T-helper 1 cell (primary cell): ENCODE measurements at regions not wholly inside any gene's neighbourhood (a gene's known extent, or its start where the extent isn't known, plus 50 kb on each side); places are given as distances from the start of the nearest gene placed in this dataset.
"Not testable (repeated sequence)": the region's sequence is repeated elsewhere in the genome, so short reads cannot be mapped to it uniquely, and the experiment has no call there.

Experiments
- DNase-seq, 5 donors: peaks; one replicate each; pipeline ENCODE4 v3.0.0-alpha.2; 2012 to 2020

- no peak for DNase-seq
These were observed 93.5 kb downstream of the NAB1 start for GRCh38 chr2:190742431-190742830.

GRCh38 chr2:190744041-190744440 lies 95.2 kb downstream of the NAB1 start:
- DNase-seq, result no peak

GRCh38 chr2:190746971-190747761 lies 98.3 kb downstream of the NAB1 start:
- DNase-seq, result no peak

GRCh38 chr2:190748966-190749365 lies 100.1 kb downstream of the NAB1 start:
- DNase-seq, result no peak

- DNase-seq, result no peak
These were observed 107.0 kb downstream of the NAB1 start for GRCh38 chr2:190755772-190756415.

GRCh38 chr2:190759749-190760213 lies 110.9 kb downstream of the NAB1 start:
- no peak for DNase-seq

GRCh38 chr2:190760353-190761150 lies 111.7 kb downstream of the NAB1 start:
- DNase-seq, result not testable (repeated sequence)

GRCh38 chr2:190761216-190761615 lies 112.3 kb downstream of the NAB1 start:
- DNase-seq, result not testable (repeated sequence)

GRCh38 chr2:190762566-190762965 lies 113.7 kb downstream of the NAB1 start:
- DNase-seq, result no peak

- DNase-seq, result no peak
These were observed 114.2 kb downstream of the NAB1 start for GRCh38 chr2:190763100-190763499.

GRCh38 chr2:190763901-190764514 lies 115.1 kb downstream of the NAB1 start:
- DNase-seq, result peak in 1 of 5 donors; percentile 9

GRCh38 chr2:190765386-190766173 lies 115.0 kb upstream of the GLS start:
- DNase-seq, result no peak

GRCh38 chr2:190766174-190766572 lies 114.4 kb upstream of the GLS start:
- DNase-seq, result no peak

- no peak for DNase-seq
These were observed 114.0 kb upstream of the GLS start for GRCh38 chr2:190766595-190766994.

GRCh38 chr2:190767821-190768220 lies 112.8 kb upstream of the GLS start:
- DNase-seq, result no peak

GRCh38 chr2:190769258-190769657 lies 111.4 kb upstream of the GLS start:
- DNase-seq, result no peak

- no peak for DNase-seq
These were observed 108.9 kb upstream of the GLS start for GRCh38 chr2:190771726-190772125.

GRCh38 chr2:190780594-190780993 lies 100.0 kb upstream of the GLS start:
- DNase-seq, result no peak

- peak in 4 of 5 donors; percentile 26 to 48 (median 42) for DNase-seq
These were observed 98.9 kb upstream of the GLS start for GRCh38 chr2:190781604-190782198.

GRCh38 chr2:190782264-190782663 lies 98.4 kb upstream of the GLS start:
- no peak for DNase-seq

GRCh38 chr2:190783513-190784263 lies 96.9 kb upstream of the GLS start:
- DNase-seq, result no peak
